H1 (cell line): ENCODE measurements at regions not wholly inside any gene's neighbourhood (a gene's known extent, or its start where the extent isn't known, plus 50 kb on each side); places are given as distances from the start of the nearest gene placed in this dataset.

Experiments
- CHD7 ChIP-seq: fragments of 300-600 bp; sonication (generic); IDR thresholded peaks from 2 replicates; pipeline ENCODE4 v1.7.1; 2012; ENCODE audit warnings: low read length, moderate library complexity, mild to moderate bottlenecking, inconsistent platforms; ENCODE audit not compliant: insufficient replicate concordance
- SIRT6 ChIP-seq: IDR thresholded peaks from one replicate; pipeline ENCODE4 v1.7.1; 2012; ENCODE audit warnings: low read length, inconsistent platforms
- TF ChIP-seq, protein P1 (sequence below): IDR thresholded peaks from 2 replicates; pipeline ENCODE4 v1.6.1; 2012; ENCODE audit warnings: inconsistent platforms

DNA sequence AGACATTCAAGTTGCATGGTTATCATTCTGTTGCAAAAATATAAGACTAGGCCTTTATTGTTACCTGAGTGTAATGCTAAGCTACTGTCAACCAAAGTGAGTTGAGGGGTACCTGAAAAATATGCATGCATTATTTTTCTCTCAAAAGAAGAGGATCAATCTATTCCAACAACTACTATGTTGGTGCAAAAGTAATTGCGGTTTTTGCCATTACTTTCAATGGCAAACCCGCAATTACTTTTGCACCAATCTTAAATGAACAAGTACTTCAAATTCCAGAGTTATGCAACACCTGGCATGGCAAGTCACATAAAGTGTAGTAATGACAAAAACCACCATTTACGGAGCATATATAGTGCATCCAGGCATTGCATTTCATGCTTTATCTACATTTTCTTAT lies 307.0 kb upstream of the NOX3 start (continued):
- no peak for TF ChIP-seq CHD7
- no peak for TF ChIP-seq SIRT6
- TF ChIP-seq, protein P1, sequence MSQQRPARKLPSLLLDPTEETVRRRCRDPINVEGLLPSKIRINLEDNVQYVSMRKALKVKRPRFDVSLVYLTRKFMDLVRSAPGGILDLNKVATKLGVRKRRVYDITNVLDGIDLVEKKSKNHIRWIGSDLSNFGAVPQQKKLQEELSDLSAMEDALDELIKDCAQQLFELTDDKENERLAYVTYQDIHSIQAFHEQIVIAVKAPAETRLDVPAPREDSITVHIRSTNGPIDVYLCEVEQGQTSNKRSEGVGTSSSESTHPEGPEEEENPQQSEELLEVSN, result no peak
